NCI-H2171 treated with DMSO at 0.1 percent for 48 hours (cell line): ENCODE measurements at regions not wholly inside any gene's neighbourhood (a gene's known extent, or its start where the extent isn't known, plus 50 kb on each side); places are given as distances from the start of the nearest gene placed in this dataset.

Experiments used
- DNase-seq: peaks from one replicate; lab custom pipeline; 2025; lab: John Stamatoyannopoulos, UW

- DNase-seq = no peak
These were observed 327.7 kb downstream of the CDC5L start for GRCh38 chr6:44715188-44715587.

DNA sequence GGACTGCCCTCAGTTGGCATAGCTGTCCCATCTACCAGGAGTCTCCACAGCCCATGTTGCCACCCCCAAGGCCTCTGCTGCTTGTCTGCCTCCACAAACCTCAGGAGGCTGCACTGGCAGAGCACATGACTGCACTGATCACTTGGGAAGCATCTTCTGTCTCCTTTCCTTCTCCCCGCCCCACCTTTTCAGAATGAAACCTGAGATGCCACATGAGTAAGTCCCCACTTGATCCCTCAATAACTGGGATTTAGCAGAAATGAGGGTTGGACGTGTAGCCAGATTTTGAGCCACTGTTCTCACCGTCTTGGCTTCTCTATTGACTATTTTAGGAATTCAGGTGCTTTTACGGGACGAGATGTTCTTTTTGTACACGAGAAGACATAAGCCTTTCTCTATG lies 328.4 kb downstream of the CDC5L start:
- DNase-seq = no peak

- DNase-seq = no peak
These were observed 329.9 kb downstream of the CDC5L start for GRCh38 chr6:44717431-44717830.

DNA sequence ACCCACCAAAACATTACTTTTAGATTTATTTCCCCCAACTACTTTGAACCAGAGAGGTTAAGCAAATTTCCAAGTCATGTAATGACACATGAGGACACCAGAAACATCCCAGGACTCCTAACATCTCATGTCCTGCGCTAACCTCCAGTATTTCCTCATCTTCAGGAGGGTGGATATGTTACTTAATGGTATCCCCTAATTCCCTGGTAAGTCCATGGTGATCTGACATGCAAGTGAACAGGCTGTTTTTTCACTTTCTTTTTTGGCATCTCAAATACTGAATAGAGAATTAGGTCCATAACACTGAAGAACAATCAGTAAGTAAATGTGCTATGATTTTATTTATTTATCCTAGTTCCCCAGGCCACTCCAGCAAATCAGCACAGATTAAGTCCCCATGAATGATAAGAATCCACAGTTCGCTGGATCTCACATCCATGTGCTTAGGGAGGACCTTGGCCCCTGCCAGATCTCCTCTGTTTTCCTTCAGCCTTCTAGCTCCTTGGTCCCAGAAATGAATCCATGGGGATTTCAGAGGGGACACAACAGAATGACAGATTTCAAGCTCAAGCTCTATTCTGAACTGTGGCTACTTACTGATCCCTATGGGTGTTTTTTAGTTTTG lies 334.6 kb downstream of the CDC5L start:
- no peak for DNase-seq

DNA sequence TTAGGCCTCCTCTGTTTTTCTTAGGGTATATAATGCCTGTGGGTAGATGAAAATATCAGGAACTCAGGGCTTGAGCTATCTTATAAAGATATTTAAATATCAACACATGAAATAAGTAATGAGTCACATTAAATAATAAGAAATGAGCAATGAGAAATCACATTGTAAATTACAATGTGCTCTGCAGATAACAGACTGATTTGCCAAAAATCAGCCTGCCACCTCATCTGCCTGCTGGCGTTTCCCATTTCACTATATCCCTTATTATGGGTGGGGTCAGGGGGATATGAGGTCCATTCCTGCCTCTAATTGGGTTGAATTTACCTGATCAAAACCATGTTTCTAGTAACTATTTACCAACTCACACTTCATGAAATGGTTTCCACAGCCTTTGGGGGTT lies 335.2 kb downstream of the CDC5L start:
- no peak for DNase-seq

GRCh38 chr6:44723439-44724197 lies 336.1 kb downstream of the CDC5L start:
- DNase-seq = no peak

- no peak for DNase-seq
These were observed 337.6 kb downstream of the CDC5L start for GRCh38 chr6:44725070-44725469.

- DNase-seq = no peak
These were observed 340.4 kb downstream of the CDC5L start for GRCh38 chr6:44727651-44728630.

GRCh38 chr6:44730771-44731391 lies 343.4 kb downstream of the CDC5L start:
- DNase-seq = no peak

DNA sequence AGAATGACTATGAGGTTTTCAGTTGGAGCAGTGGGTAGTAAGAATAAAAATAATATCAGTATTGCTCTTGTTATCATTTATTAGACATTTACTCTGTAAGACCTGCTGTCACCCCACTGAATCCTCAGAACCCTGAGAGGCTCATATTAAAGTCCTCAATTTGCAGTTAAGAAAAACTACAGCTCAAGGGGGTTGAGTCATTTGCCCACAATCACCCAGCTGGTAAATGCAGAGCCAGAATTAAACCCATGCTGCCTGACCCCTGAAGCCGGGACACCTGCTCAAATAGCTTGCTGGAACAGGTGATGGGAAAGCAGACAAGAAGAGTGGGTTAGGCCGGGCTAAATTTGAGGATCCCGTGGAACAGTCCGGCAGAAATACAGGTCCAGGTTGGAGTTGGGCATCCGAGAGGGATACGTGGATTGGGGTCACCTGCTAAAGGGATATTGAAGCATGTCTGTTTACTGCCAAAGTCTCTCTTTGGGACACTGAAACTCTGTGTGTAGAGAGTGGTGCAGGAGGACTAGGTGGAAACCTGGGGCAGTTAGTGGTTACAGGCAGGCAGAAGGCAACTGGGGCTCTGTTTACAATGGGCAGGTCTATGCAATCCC lies 344.1 kb downstream of the CDC5L start:
- no peak for DNase-seq

DNA sequence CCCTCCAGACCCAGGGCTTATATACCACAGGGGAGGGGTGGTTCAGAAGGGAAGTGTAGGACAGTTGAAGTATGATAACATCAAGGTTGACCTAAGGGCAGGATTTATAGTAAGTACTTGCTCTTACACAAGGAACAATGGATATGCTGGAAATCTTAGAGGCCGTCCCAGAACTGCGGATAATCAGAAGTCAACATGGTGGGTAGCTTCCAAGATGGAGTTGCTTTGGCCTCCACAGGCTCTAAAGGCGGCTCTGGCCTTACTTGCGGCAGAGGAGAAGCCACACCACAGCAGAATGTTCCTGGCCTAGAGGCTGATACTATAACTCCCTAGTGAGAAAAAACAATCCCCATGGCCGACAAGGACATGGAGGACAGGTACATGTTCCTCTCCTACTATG lies 344.7 kb downstream of the CDC5L start:
- no peak for DNase-seq

- DNase-seq = no peak
These were observed 345.6 kb downstream of the CDC5L start for GRCh38 chr6:44733126-44733525.

- DNase-seq = no peak
These were observed 346.4 kb downstream of the CDC5L start for GRCh38 chr6:44733868-44734267.

DNA sequence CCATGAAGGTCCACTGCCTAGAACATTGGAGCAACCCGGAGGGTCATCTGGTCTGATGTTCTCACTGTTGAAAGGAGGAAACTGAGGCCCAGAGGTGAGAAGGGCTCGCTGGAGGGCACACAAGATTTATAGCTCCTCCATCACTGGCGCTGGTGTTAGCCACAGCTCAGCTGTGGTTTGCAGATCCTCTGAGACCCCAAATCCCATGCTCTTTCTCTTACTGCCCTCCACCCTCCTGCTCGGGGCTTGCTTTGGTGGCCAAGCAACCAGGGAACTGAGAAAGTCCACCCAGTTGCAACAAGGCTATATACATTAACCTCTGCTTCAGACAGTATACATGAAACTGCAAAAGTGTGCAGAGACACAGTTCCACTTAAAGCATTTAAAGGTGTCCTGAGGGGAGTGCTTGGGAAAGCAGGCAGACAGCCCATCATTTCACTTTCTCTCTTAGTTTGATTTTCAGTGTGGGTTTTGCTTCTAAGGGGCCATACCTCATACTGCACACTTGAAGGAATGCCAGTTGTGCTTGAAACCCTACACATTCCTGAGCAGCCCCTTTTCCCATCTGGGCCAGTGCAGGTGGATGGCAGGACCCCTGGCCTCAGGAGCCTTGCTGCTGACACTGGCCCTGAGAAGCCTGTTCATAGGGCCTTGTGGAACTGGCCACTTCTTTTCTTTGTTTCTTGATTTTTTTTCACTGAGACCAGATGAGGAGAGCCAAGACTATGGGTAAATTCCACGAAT lies 347.6 kb downstream of the CDC5L start:
- DNase-seq = no peak

DNA sequence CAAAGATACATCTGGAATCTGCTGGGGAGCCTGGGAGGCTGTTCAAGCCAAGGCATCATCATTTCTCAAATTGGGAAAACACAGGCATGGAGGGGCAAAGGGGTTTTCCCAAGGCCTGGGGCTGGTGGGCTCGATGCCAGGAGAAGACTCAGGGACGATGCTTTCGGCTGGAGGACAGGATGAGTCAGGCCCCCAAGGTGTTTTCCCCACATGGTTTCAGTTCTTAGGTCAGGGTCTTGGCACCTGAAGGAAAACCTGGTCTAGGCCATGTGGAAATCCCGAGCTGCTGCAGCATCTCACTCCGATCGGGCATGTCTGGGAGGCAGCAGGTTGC lies 348.1 kb downstream of the CDC5L start:
- DNase-seq = no peak

DNA sequence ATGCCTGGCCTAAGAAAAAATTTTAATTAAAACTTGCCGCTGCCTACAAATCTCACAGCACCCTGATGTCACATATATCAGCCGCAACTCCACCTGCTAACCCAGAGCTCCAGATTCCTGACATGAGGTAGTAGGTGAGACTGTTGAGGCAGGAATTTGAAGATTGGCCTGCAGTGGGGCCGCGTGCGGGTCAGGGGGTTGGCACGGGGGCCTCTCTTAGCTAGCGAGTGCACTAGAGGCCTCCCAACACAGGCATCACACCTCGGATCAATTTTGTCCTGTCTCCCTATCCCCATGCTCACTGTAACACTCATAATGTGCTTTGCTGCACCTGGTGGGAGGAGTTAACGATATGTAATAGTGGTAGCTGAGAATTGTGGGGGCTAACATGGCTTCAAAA lies 349.8 kb downstream of the CDC5L start:
- no peak for DNase-seq

DNA sequence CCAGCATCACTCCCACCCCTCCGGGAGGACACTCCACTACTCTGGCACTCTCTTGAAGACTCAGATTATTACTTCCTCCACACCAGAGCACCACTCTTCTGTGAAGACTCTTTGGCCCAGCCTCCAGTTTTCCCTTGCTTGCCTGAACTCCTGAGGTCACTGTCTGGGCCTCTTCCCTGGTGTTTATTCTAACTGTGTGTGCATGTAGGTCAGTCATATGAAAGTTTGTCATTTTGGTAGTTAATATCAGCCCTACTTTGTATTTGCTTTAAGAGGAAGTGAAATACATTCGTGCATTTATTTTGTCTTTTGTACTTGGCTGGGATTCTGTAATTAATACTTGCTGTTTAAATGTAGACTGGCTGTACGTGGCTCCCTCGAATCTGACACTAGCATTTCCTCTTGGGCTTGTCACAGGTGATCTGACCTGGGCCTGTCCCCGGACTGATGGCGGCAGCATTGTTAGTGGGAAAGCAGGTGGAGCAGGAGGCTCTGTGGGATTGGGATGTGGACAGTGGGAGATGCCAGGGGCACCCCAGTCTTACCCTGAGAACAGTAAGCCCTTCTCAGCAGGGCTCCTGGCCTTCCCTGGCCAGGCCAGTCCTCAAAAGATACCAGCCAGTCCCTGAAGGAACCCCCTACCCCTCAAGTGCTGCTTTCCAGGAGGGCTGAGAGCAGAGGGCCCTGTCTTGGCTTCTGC lies 350.5 kb downstream of the CDC5L start:
- DNase-seq = no peak

DNA sequence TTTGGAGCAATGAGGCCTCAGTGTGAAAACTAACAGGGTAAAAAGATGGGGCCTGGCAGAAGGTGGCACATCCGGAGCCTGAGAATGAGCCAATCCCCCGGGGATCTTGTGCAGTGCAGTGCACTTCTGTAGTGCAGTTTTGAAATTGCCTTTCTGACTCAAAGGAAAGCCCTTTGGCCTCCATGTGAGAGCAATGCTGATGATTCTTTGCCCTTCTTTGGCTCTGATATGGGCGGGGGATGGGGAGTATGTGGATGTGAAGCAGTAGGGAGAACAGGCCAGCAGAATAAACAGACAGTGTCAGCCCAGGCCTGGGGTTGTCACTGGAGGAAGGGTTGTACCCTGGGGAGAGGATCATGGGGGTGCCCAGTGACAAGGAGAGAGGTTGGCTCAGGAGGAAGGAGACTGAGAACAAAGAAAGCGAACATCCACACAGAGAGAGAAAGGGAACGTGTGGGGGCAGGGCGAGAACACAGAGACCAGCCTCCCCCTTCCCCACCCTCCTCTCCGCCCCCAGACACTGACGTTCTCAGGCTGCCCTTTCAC lies 351.2 kb downstream of the CDC5L start:
- peak; percentile 5 for DNase-seq

DNA sequence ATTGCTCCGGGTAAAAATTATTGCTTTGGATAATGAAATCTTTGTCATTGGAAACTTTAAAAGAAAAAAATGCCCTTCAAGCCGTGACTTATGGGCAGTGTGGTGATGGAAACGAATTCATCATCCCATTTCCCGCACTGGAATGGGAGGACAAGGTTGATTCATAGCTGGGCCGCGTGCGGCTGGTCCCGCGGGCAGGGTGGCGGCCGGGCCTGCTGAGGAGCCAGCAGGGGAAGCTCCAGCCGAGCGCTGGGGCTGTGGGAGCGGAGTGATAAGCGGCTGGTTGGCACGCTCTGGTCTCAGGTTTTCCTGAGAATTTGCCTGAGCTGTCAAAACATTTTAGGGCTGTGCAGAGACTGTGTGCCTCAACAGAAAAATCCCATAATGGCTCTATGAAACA lies 351.7 kb downstream of the CDC5L start:
- DNase-seq = no peak

DNA sequence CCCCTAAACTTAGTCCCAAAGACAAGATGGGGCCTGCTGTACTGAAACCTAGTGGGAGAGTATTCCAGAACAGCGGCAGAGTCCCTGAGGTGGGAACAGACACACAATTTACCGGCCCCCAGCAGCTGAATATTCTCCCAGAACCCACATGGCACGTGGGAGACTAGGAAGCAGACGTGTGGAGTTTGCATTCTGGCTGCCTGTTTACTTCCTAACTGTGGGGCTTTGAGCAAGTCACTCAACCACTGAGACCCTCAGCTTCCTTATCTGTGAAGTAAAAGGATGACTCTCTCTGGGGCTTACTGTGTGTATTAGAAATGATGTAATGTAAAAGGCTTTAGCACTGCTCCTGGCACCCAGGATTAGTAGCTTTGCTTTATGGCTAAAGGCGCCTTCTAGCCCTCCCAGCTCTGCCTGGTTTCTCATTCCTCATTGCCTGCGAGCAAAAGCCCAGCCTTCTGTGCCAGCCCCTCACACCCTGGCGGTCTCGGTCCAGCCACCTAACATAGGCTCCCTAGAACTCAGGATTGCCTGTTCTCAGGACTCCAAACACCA lies 353.1 kb downstream of the CDC5L start:
- no peak for DNase-seq
